A549 (cell line): ENCODE measurements at regions not wholly inside any gene's neighbourhood (a gene's known extent, or its start where the extent isn't known, plus 50 kb on each side); places are given as distances from the start of the nearest gene placed in this dataset.

Source experiments
- ATAC-seq, 2 experiments: fragments of 200-7000 bp in 1 of 2; fragments of >200 bp in 1 of 2; cut with Nextera tagmentation in 1 of 2; cut with Tn5 transposase in 1 of 2; 3 replicates each; pipeline versions ENCODE4 v1.8.0 to v1.9.1; 2018 to 2020; ENCODE audit warnings: mild to moderate bottlenecking in 1 of 2, moderate library complexity in 1 of 2
- CTCF ChIA-PET: fragments of 300-600 bp; sonication (Branson Sonifier 250); formaldehyde crosslinking; extraction: SDS; loops from one replicate; lab custom pipeline; 2021; ENCODE audit warnings: antibody characterized with exemption, inconsistent platforms; lab: Yijun Ruan, JAX
- POLR2A ChIA-PET: fragments of 350-600 bp; formaldehyde crosslinking; extraction: SDS; loops from one replicate; lab custom pipeline; 2021; ENCODE audit warnings: antibody characterized with exemption, inconsistent platforms; lab: Yijun Ruan, JAX
- DNase-seq, 2 experiments: peaks; one replicate each; pipeline versions ENCODE4 v3.0.0 to v3.0.0-alpha.2; 2011 to 2016; ENCODE audit warnings: low read depth in 1 of 2, low spot score in 1 of 2
- FAIRE-seq: peaks from 2 replicates; lab custom pipeline; 2011; peaks lifted over from hg19 to GRCh38; lab: Jason Lieb, UNC
- H3K27ac ChIP-seq, 2 experiments: fragments of >200 bp; sonication (Bioruptor Twin); formaldehyde crosslinking; 3 replicates each; pipeline ENCODE4 v1.5.1; 2016 to 2017
- H3K4me1 ChIP-seq: fragments of >200 bp; sonication (Bioruptor Twin); formaldehyde crosslinking; 3 replicates; pipeline ENCODE4 v1.6.1; 2016
- H3K4me2 ChIP-seq: fragments of >200 bp; sonication (Bioruptor Twin); formaldehyde crosslinking; 3 replicates; pipeline ENCODE4 v1.6.1; 2016
- H3K4me3 ChIP-seq: fragments of >200 bp; sonication (Bioruptor Twin); formaldehyde crosslinking; 3 replicates; pipeline ENCODE4 v1.5.1; 2016
- H3K9me3 ChIP-seq: fragments of >200 bp; sonication (Bioruptor Twin); formaldehyde crosslinking; 3 replicates; pipeline ENCODE4 v1.6.1; 2016
- BCL3 ChIP-seq: fragments of >200 bp; sonication (Bioruptor Twin); formaldehyde crosslinking; IDR thresholded peaks from 3 replicates; pipeline ENCODE4 v1.6.1; 2016
- CHD4 ChIP-seq: fragments of 200-600 bp; sonication (generic); IDR thresholded peaks from 2 replicates; pipeline ENCODE4 v1.6.1; 2016; ENCODE audit warnings: antibody characterized with exemption, mild to moderate bottlenecking, borderline replicate concordance
- E2F6 ChIP-seq: IDR thresholded peaks from 2 replicates; pipeline ENCODE4 v1.6.1; 2012; ENCODE audit warnings: low read depth, borderline replicate concordance
- EHF ChIP-seq: fragments of 250-450 bp; sonication (Bioruptor Pico); IDR thresholded peaks from 2 replicates; pipeline ENCODE4 v1.5.0; 2020; ENCODE audit warnings: mild to moderate bottlenecking
- ELK1 ChIP-seq: fragments of 150-350 bp; IDR thresholded peaks from 2 replicates; pipeline ENCODE4 v1.6.1; 2014; ENCODE audit warnings: low read depth, mild to moderate bottlenecking, low read length
- EP300 ChIP-seq, 2 experiments: fragments of >200 bp; sonication (Bioruptor Twin); formaldehyde crosslinking; IDR thresholded peaks; 2 replicates in 1 of 2; 3 replicates in 1 of 2; pipeline ENCODE4 v1.6.1; 2016 to 2017
- ESRRA ChIP-seq: fragments of 150-350 bp; IDR thresholded peaks from 2 replicates; pipeline ENCODE4 v1.6.1; 2014; ENCODE audit warnings: mild to moderate bottlenecking, low read length, borderline replicate concordance
- FOSL2 ChIP-seq, 2 experiments: fragments of 450-650 bp in 1 of 2; fragments of >200 bp in 1 of 2; sonication (Bioruptor Twin) in 1 of 2; formaldehyde crosslinking; IDR thresholded peaks; 2 replicates each; pipeline versions ENCODE4 v1.5.0 to v1.6.1; 2016 to 2020; ENCODE audit warnings: mild to moderate bottlenecking in 1 of 2, moderate library complexity in 1 of 2
- FOXS1 ChIP-seq: fragments of 250-450 bp; sonication (Bioruptor Pico); IDR thresholded peaks from 2 replicates; pipeline ENCODE4 v1.5.0; 2020; ENCODE audit warnings: mild to moderate bottlenecking, moderate library complexity
- GATA3 ChIP-seq: IDR thresholded peaks from 2 replicates; pipeline ENCODE4 v1.6.1; 2012; ENCODE audit warnings: borderline replicate concordance
- HES2 ChIP-seq: fragments of >200 bp; sonication (Bioruptor Twin); formaldehyde crosslinking; IDR thresholded peaks from 2 replicates; pipeline ENCODE4 v1.6.1; 2016
- HOXB13 ChIP-seq: fragments of 250-450 bp; sonication (Bioruptor Pico); IDR thresholded peaks from 2 replicates; pipeline ENCODE4 v1.5.0; 2020; ENCODE audit warnings: low read depth, mild to moderate bottlenecking, moderate library complexity
- JUN ChIP-seq, 2 experiments: fragments of >200 bp; sonication (Bioruptor Twin); formaldehyde crosslinking; IDR thresholded peaks; 2 replicates in 1 of 2; 3 replicates in 1 of 2; pipeline ENCODE4 v1.6.1; 2016 to 2017
- MAFK ChIP-seq: fragments of 450-650 bp; IDR thresholded peaks from 2 replicates; pipeline ENCODE4 v1.6.1; 2014; ENCODE audit not compliant: partially characterized antibody
- MAX ChIP-seq: IDR thresholded peaks from 2 replicates; pipeline ENCODE4 v1.6.1; 2012
- MYC ChIP-seq: IDR thresholded peaks from 2 replicates; pipeline ENCODE4 v1.6.1; 2012; ENCODE audit warnings: mild to moderate bottlenecking, inconsistent platforms, low read length, improper control_type of control experiment, borderline replicate concordance
- NR3C1 ChIP-seq: fragments of >200 bp; sonication (Bioruptor Twin); formaldehyde crosslinking; IDR thresholded peaks from 3 replicates; pipeline ENCODE4 v1.6.1; 2017
- POLR2AphosphoS2 ChIP-seq: conservative IDR thresholded peaks from 2 replicates; pipeline ENCODE4 v1.6.1; 2012; ENCODE audit warnings: low read length, improper control_type of control experiment, inconsistent platforms
- RCOR1 ChIP-seq: fragments of 150-350 bp; IDR thresholded peaks from 2 replicates; pipeline ENCODE4 v1.6.1; 2014; ENCODE audit warnings: antibody characterized with exemption, low read length, low read depth
- REST ChIP-seq: fragments of 200-600 bp; sonication (generic); IDR thresholded peaks from 2 replicates; pipeline ENCODE4 v1.6.1; 2016; ENCODE audit warnings: antibody characterized with exemption, mild to moderate bottlenecking, moderate library complexity
- RNF2 ChIP-seq: fragments of 200-600 bp; sonication (generic); IDR thresholded peaks from 2 replicates; pipeline ENCODE4 v1.6.1; 2016; ENCODE audit warnings: low read depth, mild to moderate bottlenecking, antibody characterized with exemption, moderate library complexity, borderline replicate concordance
- SMC3 ChIP-seq: fragments of >200 bp; sonication (Bioruptor Twin); formaldehyde crosslinking; IDR thresholded peaks from 3 replicates; pipeline ENCODE4 v1.6.1; 2018; ENCODE audit warnings: inconsistent platforms
- SREBF2 ChIP-seq: fragments of 450-650 bp; IDR thresholded peaks from 2 replicates; pipeline ENCODE4 v1.6.1; 2014; ENCODE audit warnings: mild to moderate bottlenecking, moderate library complexity
- TFCP2L1 ChIP-seq: fragments of 250-450 bp; sonication (Bioruptor Pico); IDR thresholded peaks from 2 replicates; pipeline ENCODE4 v1.5.0; 2021; ENCODE audit warnings: mild to moderate bottlenecking
- ZC3H11A ChIP-seq: fragments of 450-650 bp; IDR thresholded peaks from 2 replicates; pipeline ENCODE4 v1.6.1; 2014; ENCODE audit warnings: antibody characterized with exemption, mild to moderate bottlenecking
- ZFP36 ChIP-seq: fragments of 450-650 bp; IDR thresholded peaks from 2 replicates; pipeline ENCODE4 v1.6.1; 2014; ENCODE audit warnings: borderline replicate concordance; ENCODE audit not compliant: partially characterized antibody
- ZSCAN20 ChIP-seq: fragments of 250-450 bp; sonication (Bioruptor Pico); IDR thresholded peaks from 2 replicates; pipeline ENCODE4 v1.8.0; 2022; ENCODE audit warnings: mild to moderate bottlenecking, moderate library complexity
- WGBS: methylation state at CpG from one replicate; pipeline ENCODE4 v1.1.6; 2017; ENCODE audit errors: missing lambda C conversion rate; 5-methylcytosine and 5-hydroxymethylcytosine counted together

GRCh38 chr20:11221046-11221445, 547.2 kb upstream of the JAG1 start:
- ATAC-seq: no peak
- peak overlapping the region in 1 of 2 experiments; percentile 32; a peak in 1 of 6 replicates for H3K27ac ChIP-seq
- no peak overlapping the region for H3K4me3 ChIP-seq
- no peak for DNase-seq
- FAIRE-seq: no peak
- peaks cover 27% of the 10 kb centered on the region for H3K4me1 ChIP-seq
- no peaks in the 10 kb centered on the region for H3K9me3 ChIP-seq
- H3K4me2 ChIP-seq: no peak overlapping the region
- WGBS: 79% methylated on average over 2 of the region's 2 CpGs
- CTCF ChIA-PET: interaction anchor here (1.7 kb wide), 1 partner anchor 13 kb away, joined by 3 read pairs; no protein-coding TSS in a partner anchor
- TF ChIP-seq SMC3 (no peak), ESRRA (no peak), ZFP36 (no peak), ZSCAN20 (no peak), HES2 (no peak), FOSL2 (IDR thresholded peaks at IDR 0.05) (no peak), FOSL2 (CRISPR knock-in tag; IDR thresholded peaks at IDR 0.05) (no peak), NR3C1 (no peak), HOXB13 (CRISPR knock-in tag) (no peak), EP300 (IDR thresholded peaks at IDR 0.05) (no peak), ZC3H11A (no peak), RNF2 (no peak)
- TF ChIP-seq, all 56 proteins: peak for 0
- POLR2A ChIA-PET: no interaction called here

GRCh38 chr20:11222243-11222642, 548.4 kb upstream of the JAG1 start:
- 0 out of 6 replicates have a peak overlapping the region, but pooled peaks of 1 of the 2 experiments have one; percentile 6 for H3K27ac ChIP-seq
- peak; percentile 88 for FAIRE-seq
- ChIA-PET CTCF (interaction anchor here (1.0 to 1.5 kb wide), 4 partner anchors 15 to 20 kb away, joined by 3 to 5 read pairs (median 3); no protein-coding TSS in a partner anchor), POLR2A (no interaction called here)
- TF ChIP-seq EP300 (IDR thresholded peaks at IDR 0.05): no peak
- no peak for TF ChIP-seq ELK1
- TF ChIP-seq REST: no peak
- TF ChIP-seq FOXS1 (CRISPR knock-in tag): no peak
- TF ChIP-seq POLR2AphosphoS2: no peak
- TF ChIP-seq GATA3: no peak
- TF ChIP-seq MYC: no peak
- H3K4me3 ChIP-seq: no peak overlapping the region
- WGBS: 37% methylated on average over 1 of the region's 1 CpG
- H3K4me2 ChIP-seq: no peak overlapping the region
- DNase-seq: no peak
- no peaks in the 10 kb centered on the region for H3K9me3 ChIP-seq
- no peak for ATAC-seq
- H3K4me1 ChIP-seq: peaks cover 15% of the 10 kb centered on the region

- ATAC-seq (no peak), FAIRE-seq (peak; percentile 7), DNase-seq (no peak)
- Histone ChIP-seq H3K27ac (0 out of 6 replicates have a peak overlapping the region, but pooled peaks of 1 of the 2 experiments have one; percentile 1), H3K4me3 (no peak overlapping the region), H3K9me3 (no peaks in the 10 kb centered on the region), H3K4me2 (no peak overlapping the region), H3K4me1 (peaks cover 18% of the 10 kb centered on the region)
- CTCF ChIA-PET: interaction anchor here (0.8 to 1.3 kb wide), 3 partner anchors 9 to 553 kb away, joined by 3 to 4 read pairs (median 4); no protein-coding TSS in a partner anchor
- POLR2A ChIA-PET: no interaction called here
- WGBS: 90% methylated on average over 3 of the region's 3 CpGs
- TF ChIP-seq BCL3: no peak
- no peak for TF ChIP-seq MYC
- no peak for TF ChIP-seq MAFK
- no peak for TF ChIP-seq MAX
- TF ChIP-seq NR3C1: no peak
- no peak for TF ChIP-seq CHD4
- no peak for TF ChIP-seq SREBF2
- TF ChIP-seq EHF: no peak
- TF ChIP-seq JUN (IDR thresholded peaks at IDR 0.05): no peak
- no peak for TF ChIP-seq RCOR1
- no peak for TF ChIP-seq E2F6
- no peak for TF ChIP-seq TFCP2L1 (CRISPR knock-in tag)
- TF ChIP-seq GATA3: no peak
- TF ChIP-seq, all 56 proteins: peak for 0
These were observed 553.8 kb upstream of the JAG1 start for GRCh38 chr20:11227602-11228001.
